ENCODE measurements at regions not wholly inside any gene's neighbourhood (a gene's known extent, or its start where the extent isn't known, plus 50 kb on each side); places are given as distances from the start of the nearest gene placed in this dataset.

- no peak for TF ChIP-seq EZH2 (IDR thresholded peaks at IDR 0.05; ENCODE audit: borderline replicate concordance, low read depth, low read length, severe bottlenecking)
- TF ChIP-seq CTCF (IDR thresholded peaks at IDR 0.05; ENCODE audit: borderline replicate concordance, extremely low read depth, low read length, poor library complexity, severe bottlenecking), result no peak
Measured at GRCh38 chr4:126647320-126647719, 985.4 kb upstream of the INTU start.
